Hepatocyte (in vitro differentiated cells): ENCODE measurements at regions not wholly inside any gene's neighbourhood (a gene's known extent, or its start where the extent isn't known, plus 50 kb on each side); places are given as distances from the start of the nearest gene placed in this dataset.

Experiments used
- CTCF ChIP-seq: fragments of 200-600 bp; sonication (generic); IDR thresholded peaks from 2 replicates; pipeline ENCODE4 v1.5.1; 2016; ENCODE audit warnings: antibody characterized with exemption, mild to moderate bottlenecking; ENCODE audit not compliant: poor library complexity
- EZH2 ChIP-seq: fragments of 200-600 bp; sonication (generic); IDR thresholded peaks from 2 replicates; pipeline ENCODE4 v1.6.1; 2016; ENCODE audit warnings: antibody characterized with exemption, mild to moderate bottlenecking, borderline replicate concordance
- EZH2phosphoT487 ChIP-seq: fragments of 200-600 bp; sonication (generic); IDR thresholded peaks from one replicate; pipeline ENCODE4 v1.6.1; 2018; ENCODE audit warnings: antibody characterized with exemption, mild to moderate bottlenecking, low read depth, moderate library complexity; ENCODE audit not compliant: unreplicated experiment, severe bottlenecking

GRCh38 chr4:10296730-10297129, 160.5 kb downstream of the ZNF518B start:
- TF ChIP-seq CTCF (no peak), EZH2 (no peak), EZH2phosphoT487 (no peak)
